ENCODE measurements at regions not wholly inside any gene's neighbourhood (a gene's known extent, or its start where the extent isn't known, plus 50 kb on each side); places are given as distances from the start of the nearest gene placed in this dataset.

DNA sequence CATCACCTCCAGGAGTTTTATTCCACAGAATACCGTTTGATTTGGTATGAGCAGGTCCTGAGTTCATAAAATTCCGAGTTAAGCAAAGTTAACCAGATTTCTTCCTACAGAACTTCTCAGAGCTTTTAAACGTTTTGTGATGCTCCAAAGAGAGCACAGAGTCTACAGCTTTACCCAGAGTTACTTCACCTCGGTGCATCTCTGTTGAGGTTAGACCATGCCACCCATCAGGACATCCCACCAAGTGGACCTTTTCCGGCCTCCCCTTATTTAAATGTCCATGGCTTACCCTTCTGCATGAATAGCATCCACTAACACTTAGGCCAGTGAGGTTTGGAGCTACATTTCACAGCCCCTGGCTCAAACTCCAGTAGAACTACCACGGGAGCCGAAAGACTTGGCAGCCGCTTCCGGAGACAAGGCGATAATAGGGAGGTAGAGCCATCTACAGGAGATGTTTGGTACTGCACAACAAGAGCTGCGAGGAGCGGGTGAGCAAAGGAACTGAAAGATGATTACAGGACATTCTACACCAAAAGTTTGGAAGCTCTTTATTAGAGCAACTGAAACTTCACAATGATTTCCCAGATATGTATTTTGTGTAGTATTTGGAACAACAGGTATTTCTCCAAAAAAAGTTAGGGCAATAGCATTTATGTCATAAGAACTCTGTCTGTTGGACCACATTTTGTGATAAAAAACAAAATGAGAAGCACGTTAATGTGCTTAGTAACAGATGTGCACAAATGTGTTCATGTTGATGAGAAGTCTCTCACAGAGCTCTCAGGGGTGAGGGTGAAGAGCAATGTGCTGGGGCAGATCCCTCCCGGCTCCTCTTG lies 174.7 kb downstream of the HERPUD2 start (continued):
- TF ChIP-seq CTCF (IDR thresholded peaks at IDR 0.05 in 2 of 3, conservative IDR thresholded peaks at IDR 0.05 in 1 of 3; ENCODE audit: insufficient read depth in 2 of 3, low read depth in 1 of 3, low read length in 3 of 3) (peak; percentile 77 to 86 (median 81)), ZNF347 (CRISPR knock-in tag; IDR thresholded peaks at IDR 0.05; ENCODE audit: low read depth) (no peak), TCFL5 (CRISPR knock-in tag; conservative IDR thresholded peaks at IDR 0.05) (no peak), MECOM (CRISPR knock-in tag; IDR thresholded peaks at IDR 0.05) (no peak), NFIC (IDR thresholded peaks at IDR 0.05) (0 out of 2 replicates have a peak, but pooled peaks have one; percentile 34), ZNF140 (CRISPR knock-in tag; IDR thresholded peaks at IDR 0.05) (no peak), SMC3 (conservative IDR thresholded peaks at IDR 0.05; ENCODE audit: insufficient read depth, low read depth, low read length) (peak; percentile 48; the same call in 1 of the 2 replicates), E2F5 (CRISPR knock-in tag; IDR thresholded peaks at IDR 0.05) (no peak), SETDB1 (IDR thresholded peaks at IDR 0.05; ENCODE audit: low read length) (no peak), RAD21 (CRISPR knock-in tag; conservative IDR thresholded peaks at IDR 0.05 in 1 of 2, IDR thresholded peaks at IDR 0.05 in 1 of 2) (peak; percentile 57 to 76), SOX6 (IDR thresholded peaks at IDR 0.05) (no peak), NBN (IDR thresholded peaks at IDR 0.05; ENCODE audit: low read depth) (no peak), RCOR1 (IDR thresholded peaks at IDR 0.05; ENCODE audit: borderline replicate concordance in 1 of 2, low read depth in 2 of 2, low read length in 2 of 2) (0 out of 4 replicates have a peak, but pooled peaks of 1 of the 2 experiments have one; percentile 15), ZBTB7A (IDR thresholded peaks at IDR 0.05; ENCODE audit: borderline replicate concordance, control insufficient read depth, low read depth, low read length) (no peak), CREM (IDR thresholded peaks at IDR 0.05; ENCODE audit: low read depth) (no peak), KHSRP (IDR thresholded peaks at IDR 0.05) (no peak), ATF2 (CRISPR knock-in tag; IDR thresholded peaks at IDR 0.05) (no peak), JUND (IDR thresholded peaks at IDR 0.05; ENCODE audit: borderline replicate concordance, low read depth, low read length) (0 out of 2 replicates have a peak, but pooled peaks have one; percentile 9), JUND (tag; IDR thresholded peaks at IDR 0.05; ENCODE audit: borderline replicate concordance, low read depth, low read length) (no peak), ZNF668 (CRISPR knock-in tag; IDR thresholded peaks at IDR 0.05) (no peak), CBX5 (IDR thresholded peaks at IDR 0.05; ENCODE audit: borderline replicate concordance, low read depth) (no peak), ZNF165 (CRISPR knock-in tag; IDR thresholded peaks at IDR 0.05; ENCODE audit: borderline replicate concordance) (no peak)
